Tibial nerve (tissue), 4 donors: ENCODE measurements at regions not wholly inside any gene's neighbourhood (a gene's known extent, or its start where the extent isn't known, plus 50 kb on each side); places are given as distances from the start of the nearest gene placed in this dataset.
"Not testable (repeated sequence)": the region's sequence is repeated elsewhere in the genome, so short reads cannot be mapped to it uniquely, and the experiment has no call there.

Experiments used
- DNase-seq, 2 donors: peaks; one replicate each; pipeline ENCODE4 v3.0.0-alpha.2; 2019; ENCODE audit warnings: low spot score in 2 of 2
- H3K27ac ChIP-seq, 4 donors: fragments of 200-600 bp; sonication (generic) in 3 of 4; one replicate each; pipeline ENCODE4 v1.5.1; 2017 to 2019; ENCODE audit warnings: mild to moderate bottlenecking in 1 of 4
- H3K27me3 ChIP-seq, 2 donors: fragments of 200-600 bp; sonication (generic) in 1 of 2; one replicate each; pipeline versions ENCODE4 v1.5.1 to v1.6.0; 2017 to 2019
- H3K36me3 ChIP-seq, 3 donors: fragments of 200-600 bp; sonication (generic); one replicate each; pipeline ENCODE4 v1.5.1; 2018 to 2019
- H3K4me1 ChIP-seq, 4 donors: fragments of 200-600 bp; sonication (generic) in 3 of 4; one replicate each; pipeline ENCODE4 v1.5.1; 2017 to 2019
- H3K4me3 ChIP-seq, 4 donors: fragments of 200-600 bp; sonication (generic) in 3 of 4; one replicate each; pipeline ENCODE4 v1.5.1; 2017 to 2019; ENCODE audit warnings: mild to moderate bottlenecking in 1 of 4, moderate library complexity in 1 of 4
- H3K9me3 ChIP-seq, 4 donors: fragments of 200-600 bp; sonication (generic) in 3 of 4; one replicate each; pipeline ENCODE4 v1.5.1; 2017 to 2019
- EP300 ChIP-seq, 2 donors: sonication (generic); formaldehyde crosslinking; IDR thresholded peaks; one replicate each; pipeline ENCODE4 v1.6.1; 2017; ENCODE audit warnings: antibody characterized with exemption in 2 of 2, mild to moderate bottlenecking in 1 of 2
- POLR2A ChIP-seq, 2 donors: fragments of 450-650 bp; IDR thresholded peaks; one replicate each; pipeline ENCODE4 v1.6.1; 2017; ENCODE audit warnings: antibody characterized with exemption in 2 of 2, mild to moderate bottlenecking in 2 of 2, moderate library complexity in 2 of 2
- WGBS, 2 donors: methylation state at CpG; one replicate each; pipeline ENCODE4 v1.1.5; 2018; 5-methylcytosine and 5-hydroxymethylcytosine counted together
- TF ChIP-seq, protein P1 (sequence below), 5 experiments: fragments of 200-600 bp in 3 of 5; fragments of 450-650 bp in 2 of 5; sonication (generic) in 3 of 5; IDR thresholded peaks; one replicate each; pipeline ENCODE4 v1.5.1; 2016 to 2019; ENCODE audit warnings: antibody characterized with exemption in 5 of 5, mild to moderate bottlenecking in 3 of 5, moderate library complexity in 2 of 5

DNA sequence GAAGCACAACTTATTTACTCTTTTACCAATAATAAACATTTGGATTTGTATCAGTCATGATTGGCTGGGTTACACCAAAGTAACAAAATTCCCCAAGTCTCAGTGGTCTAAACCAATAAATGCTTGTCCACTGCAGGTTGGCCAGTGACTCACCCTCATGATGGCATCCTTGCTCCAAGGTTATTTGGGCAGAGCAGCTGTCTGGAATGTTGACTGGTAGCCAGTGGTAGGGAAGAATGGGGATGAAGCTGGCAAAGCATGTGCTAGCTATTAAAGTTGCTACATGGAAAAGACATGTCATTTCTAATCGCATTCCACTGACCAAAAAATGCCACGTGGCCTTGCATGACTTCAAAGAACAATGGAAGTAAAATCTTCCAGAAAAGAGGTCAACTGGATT lies 1168.7 kb upstream of the CELF2 start:
- no peak overlapping the region for H3K4me3 ChIP-seq
- WGBS, 2 donors = 69 to 71% methylated on average over 2 of the region's 2 CpGs
- TF ChIP-seq EP300 (IDR thresholded peaks at IDR 0.05) = no peak
- TF ChIP-seq, protein P1, sequence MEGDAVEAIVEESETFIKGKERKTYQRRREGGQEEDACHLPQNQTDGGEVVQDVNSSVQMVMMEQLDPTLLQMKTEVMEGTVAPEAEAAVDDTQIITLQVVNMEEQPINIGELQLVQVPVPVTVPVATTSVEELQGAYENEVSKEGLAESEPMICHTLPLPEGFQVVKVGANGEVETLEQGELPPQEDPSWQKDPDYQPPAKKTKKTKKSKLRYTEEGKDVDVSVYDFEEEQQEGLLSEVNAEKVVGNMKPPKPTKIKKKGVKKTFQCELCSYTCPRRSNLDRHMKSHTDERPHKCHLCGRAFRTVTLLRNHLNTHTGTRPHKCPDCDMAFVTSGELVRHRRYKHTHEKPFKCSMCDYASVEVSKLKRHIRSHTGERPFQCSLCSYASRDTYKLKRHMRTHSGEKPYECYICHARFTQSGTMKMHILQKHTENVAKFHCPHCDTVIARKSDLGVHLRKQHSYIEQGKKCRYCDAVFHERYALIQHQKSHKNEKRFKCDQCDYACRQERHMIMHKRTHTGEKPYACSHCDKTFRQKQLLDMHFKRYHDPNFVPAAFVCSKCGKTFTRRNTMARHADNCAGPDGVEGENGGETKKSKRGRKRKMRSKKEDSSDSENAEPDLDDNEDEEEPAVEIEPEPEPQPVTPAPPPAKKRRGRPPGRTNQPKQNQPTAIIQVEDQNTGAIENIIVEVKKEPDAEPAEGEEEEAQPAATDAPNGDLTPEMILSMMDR (IDR thresholded peaks at IDR 0.05) = no peak
- TF ChIP-seq POLR2A (IDR thresholded peaks at IDR 0.05) = no peak
- no peak overlapping the region for H3K27ac ChIP-seq
- H3K9me3 ChIP-seq = peaks cover 0 to 22% (median 4%) of the 10 kb centered on the region in 4 donors
- no peak for DNase-seq
- no peaks in the 10 kb centered on the region for H3K27me3 ChIP-seq
- peaks cover 0 to 5% (median 0%) of the 10 kb centered on the region in 4 donors for H3K4me1 ChIP-seq
- no peaks in the 10 kb centered on the region for H3K36me3 ChIP-seq

DNA sequence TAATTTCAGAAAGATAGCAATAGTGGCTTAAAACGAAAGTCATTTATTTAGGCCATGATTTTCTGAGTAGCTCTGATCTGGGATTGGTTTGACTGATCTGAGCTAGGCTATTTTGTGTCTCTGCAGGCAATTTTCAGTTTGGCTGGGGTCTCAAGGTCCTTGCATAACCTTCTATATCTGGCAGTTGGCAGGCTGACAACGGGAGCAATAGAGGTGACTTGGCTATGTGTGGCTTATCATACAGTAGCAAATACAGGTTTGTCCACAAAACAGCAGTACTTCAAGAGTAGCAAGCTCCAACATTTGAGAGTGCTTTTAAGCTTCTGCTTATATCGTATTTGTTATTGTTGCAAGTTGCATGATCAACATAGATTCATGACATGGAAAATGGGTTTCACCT lies 1167.3 kb upstream of the CELF2 start:
- no peak for DNase-seq
- TF ChIP-seq, protein P1 (IDR thresholded peaks at IDR 0.05) = no peak
- TF ChIP-seq POLR2A (IDR thresholded peaks at IDR 0.05) (no peak), EP300 (IDR thresholded peaks at IDR 0.05) (no peak)
- peaks cover 0 to 5% (median 0%) of the 10 kb centered on the region in 4 donors for H3K4me1 ChIP-seq
- no peaks in the 10 kb centered on the region for H3K36me3 ChIP-seq
- H3K4me3 ChIP-seq = no peak overlapping the region
- 89% methylated on average over 3 of the region's 3 CpGs for WGBS, 2 donors
- no peaks in the 10 kb centered on the region for H3K27me3 ChIP-seq
- H3K27ac ChIP-seq = no peak overlapping the region
- peaks cover 0 to 14% (median 4%) of the 10 kb centered on the region in 4 donors for H3K9me3 ChIP-seq

DNA sequence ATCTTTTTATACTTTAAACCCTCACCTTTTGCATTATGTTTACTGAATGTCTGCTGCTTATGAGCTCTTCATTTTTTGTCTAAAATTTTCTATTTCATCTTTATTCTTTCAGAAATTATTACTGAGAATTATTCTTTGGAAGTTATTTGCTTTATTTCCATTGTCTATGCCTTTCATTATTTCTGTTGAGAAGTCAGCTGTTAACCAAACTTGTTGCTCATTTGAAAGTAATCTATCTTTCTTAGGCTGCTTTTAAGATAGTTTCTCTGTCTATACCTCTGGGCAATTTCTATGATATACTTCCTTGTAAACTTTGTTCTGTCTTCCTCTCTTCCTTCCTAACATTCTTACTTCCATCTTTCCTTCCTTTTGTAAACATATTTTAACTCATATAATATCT lies 1165.9 kb upstream of the CELF2 start:
- no peak for DNase-seq
- no peaks in the 10 kb centered on the region for H3K27me3 ChIP-seq
- TF ChIP-seq, protein P1 (IDR thresholded peaks at IDR 0.05) = no peak
- TF ChIP-seq EP300 (IDR thresholded peaks at IDR 0.05) (no peak), POLR2A (IDR thresholded peaks at IDR 0.05) (no peak)
- H3K4me1 ChIP-seq = peaks cover 0 to 5% (median 0%) of the 10 kb centered on the region in 4 donors
- H3K9me3 ChIP-seq = peaks cover 0 to 14% (median 4%) of the 10 kb centered on the region in 4 donors
- no peak overlapping the region for H3K27ac ChIP-seq
- H3K4me3 ChIP-seq = no peak overlapping the region
- H3K36me3 ChIP-seq = no peaks in the 10 kb centered on the region

DNA sequence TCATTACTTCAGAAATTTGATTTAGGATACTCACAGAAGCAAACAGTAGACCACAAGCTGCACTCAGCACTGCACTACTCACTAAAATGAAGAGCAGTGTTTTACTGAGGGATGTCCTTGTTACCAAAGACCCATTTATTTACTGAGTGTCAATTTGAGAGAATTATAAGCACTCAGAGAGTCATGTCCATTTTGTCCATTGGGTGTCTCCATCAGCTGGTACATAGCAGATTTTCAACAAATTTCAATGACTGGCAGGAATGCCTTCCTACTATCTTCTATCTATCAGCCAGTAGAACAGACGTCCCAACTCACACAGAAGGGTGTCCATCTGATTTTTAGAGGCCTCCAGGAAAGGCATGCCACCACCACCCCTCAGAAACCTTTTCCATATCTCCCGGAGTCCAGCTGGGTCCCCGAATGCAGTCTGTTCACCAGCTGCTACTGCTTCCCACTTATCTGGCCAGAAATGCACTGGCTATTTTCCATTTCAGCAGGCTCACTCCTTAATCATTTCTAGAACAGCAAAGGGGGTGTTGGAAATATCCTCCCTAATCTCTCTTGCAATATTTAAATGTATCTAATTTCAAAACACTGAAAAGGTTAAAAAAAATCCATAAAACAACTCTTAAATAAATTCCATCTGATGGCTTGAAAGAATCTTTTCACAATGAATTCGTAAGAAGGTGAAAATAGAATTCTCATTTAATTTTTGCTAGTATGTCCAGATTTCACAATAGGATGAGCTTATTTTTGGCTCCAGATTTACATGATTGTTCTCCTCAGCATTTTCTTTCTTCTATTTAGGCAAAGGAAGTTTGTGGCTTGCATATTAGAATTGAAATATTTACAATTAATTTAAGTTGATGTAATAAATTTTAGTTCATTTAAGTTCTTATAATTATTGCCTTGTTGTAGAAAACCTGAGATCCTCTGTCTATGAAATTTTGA lies 1164.0 kb upstream of the CELF2 start:
- H3K9me3 ChIP-seq = peaks cover 0 to 14% (median 4%) of the 10 kb centered on the region in 4 donors
- DNase-seq = no peak
- no peak for TF ChIP-seq POLR2A (IDR thresholded peaks at IDR 0.05)
- TF ChIP-seq, protein P1 (IDR thresholded peaks at IDR 0.05) = peak in 1 of 5 experiments; percentile 22
- no peak overlapping the region for H3K4me3 ChIP-seq
- no peak overlapping the region for H3K27ac ChIP-seq
- 32 to 48% methylated on average over 4 of the region's 4 CpGs for WGBS, 2 donors
- H3K36me3 ChIP-seq = no peaks in the 10 kb centered on the region
- peaks cover 0 to 5% (median 0%) of the 10 kb centered on the region in 4 donors for H3K4me1 ChIP-seq
- no peaks in the 10 kb centered on the region for H3K27me3 ChIP-seq

DNA sequence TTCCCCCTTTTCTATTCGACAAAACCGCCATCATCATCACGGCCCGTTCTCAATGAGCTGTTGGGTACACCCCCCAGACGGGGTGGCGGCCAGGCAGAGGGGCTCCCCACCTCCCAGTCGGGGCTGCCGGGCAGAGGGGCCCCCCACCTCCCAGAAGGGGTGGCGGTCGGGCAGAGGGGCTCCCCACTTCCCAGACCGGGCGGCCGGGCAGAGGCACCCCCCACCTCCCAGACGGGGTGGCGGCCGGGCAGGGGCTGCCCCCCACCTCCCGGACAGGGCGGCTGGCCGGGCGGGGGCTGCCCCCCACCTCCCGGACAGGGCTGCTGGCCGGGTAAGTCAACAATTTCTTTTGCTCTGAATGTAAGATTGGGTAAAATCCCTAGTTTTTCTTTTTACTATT lies 1162.2 kb upstream of the CELF2 start:
- WGBS, 2 donors = 90 to 94% methylated on average over 15 to 20 of the region's 22 CpGs
- H3K9me3 ChIP-seq = peaks cover 0 to 14% (median 4%) of the 10 kb centered on the region in 4 donors
- not testable (repeated sequence) for H3K4me1 ChIP-seq, DNase-seq, H3K27me3 ChIP-seq, H3K4me3 ChIP-seq, H3K36me3 ChIP-seq, H3K27ac ChIP-seq
